Transverse colon (tissue), 4 donors: ENCODE measurements at regions not wholly inside any gene's neighbourhood (a gene's known extent, or its start where the extent isn't known, plus 50 kb on each side); places are given as distances from the start of the nearest gene placed in this dataset.

Experiments
- CTCF ChIP-seq, 5 experiments: fragments of 200-600 bp in 3 of 5; fragments of 450-650 bp in 2 of 5; sonication (generic) in 3 of 5; IDR thresholded peaks; 1 replicate in 2 of 5; 2 replicates in 3 of 5; pipeline ENCODE4 v1.5.1; 2016 to 2017; ENCODE audit warnings: antibody characterized with exemption in 5 of 5, inconsistent platforms in 3 of 5, mild to moderate bottlenecking in 2 of 5, moderate library complexity in 1 of 5
- POLR2A ChIP-seq: fragments of 450-650 bp; IDR thresholded peaks from one replicate; pipeline ENCODE4 v1.6.1; 2016; ENCODE audit warnings: antibody characterized with exemption, mild to moderate bottlenecking, moderate library complexity
- POLR2AphosphoS5 ChIP-seq, 3 donors: sonication (generic); formaldehyde crosslinking; IDR thresholded peaks; one replicate each; pipeline ENCODE4 v1.6.1; 2016; ENCODE audit warnings: antibody characterized with exemption in 3 of 3

DNA sequence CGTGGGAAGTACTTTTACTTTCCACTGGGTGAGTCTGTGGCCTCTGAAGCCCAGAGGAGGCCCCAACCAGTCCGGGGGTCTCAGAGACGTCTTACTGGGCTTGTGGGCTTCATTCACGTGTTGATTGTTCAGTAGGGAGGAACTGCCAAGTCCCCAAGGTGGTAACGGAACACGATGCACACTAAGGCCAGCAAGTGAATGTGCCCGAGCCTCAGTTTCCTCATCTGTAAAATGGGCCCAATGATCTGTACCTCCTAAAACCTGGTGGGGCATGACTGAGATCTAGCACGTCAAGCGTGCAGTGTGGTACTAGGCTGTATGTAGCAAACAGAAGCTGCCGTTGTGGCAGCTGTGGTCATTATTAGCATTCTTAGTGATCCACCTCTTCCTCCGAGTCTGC is 499.1 kb downstream of the MN1 start:
- no peak for TF ChIP-seq CTCF (IDR thresholded peaks at IDR 0.05)
- TF ChIP-seq POLR2A = no peak
- TF ChIP-seq POLR2AphosphoS5 (IDR thresholded peaks at IDR 0.05) = no peak
